PC-9 (cell line): ENCODE measurements at regions not wholly inside any gene's neighbourhood (a gene's known extent, or its start where the extent isn't known, plus 50 kb on each side); places are given as distances from the start of the nearest gene placed in this dataset.

ENCODE experiments used
- BruUV-seq: library from RNA; stranded (reverse); fragments of 400-500 nt; replicated peaks from 2 replicates; lab custom pipeline; 2021; lab: Mats Ljungman, UMichigan
- CTCF ChIA-PET: fragments of 300-600 bp; sonication (Branson Sonifier 250); formaldehyde crosslinking; loops from one replicate; lab custom pipeline; 2022; ENCODE audit warnings: antibody characterized with exemption; lab: Charles Lee
- POLR2A ChIA-PET: fragments of 300-600 bp; sonication (Branson Sonifier 250); formaldehyde crosslinking; loops from one replicate; lab custom pipeline; 2022; ENCODE audit warnings: antibody characterized with exemption; ENCODE audit not compliant: unreplicated experiment; lab: Charles Lee
- DNase-seq, 2 experiments: peaks; one replicate each; pipeline versions ENCODE4 v3.0.0 to v3.0.0-alpha.2; 2015 to 2022; ENCODE audit warnings: mixed read lengths in 1 of 2
- H2AFZ ChIP-seq: fragments of 200-600 bp; sonication (generic); 2 replicates; pipeline ENCODE4 v1.8.1; 2017; ENCODE audit warnings: antibody characterized with exemption
- H3F3A ChIP-seq: fragments of 200-600 bp; sonication (generic); 2 replicates; pipeline ENCODE4 v1.8.1; 2017; ENCODE audit warnings: antibody characterized with exemption, mild to moderate bottlenecking, low read depth; ENCODE audit not compliant: insufficient read depth
- H3K27ac ChIP-seq: fragments of 200-600 bp; sonication (generic); 2 replicates; pipeline ENCODE4 v1.6.1; 2016; ENCODE audit warnings: mixed run types
- H3K27me3 ChIP-seq: fragments of 200-600 bp; sonication (generic); 2 replicates; pipeline ENCODE4 v1.6.1; 2016; ENCODE audit warnings: low read depth, mixed run types; ENCODE audit not compliant: insufficient read depth
- H3K36me3 ChIP-seq: fragments of 200-600 bp; sonication (generic); 2 replicates; pipeline ENCODE4 v1.6.1; 2016; ENCODE audit warnings: low read depth, mixed run types
- H3K4me1 ChIP-seq: fragments of 200-600 bp; sonication (generic); replicated peaks from 2 replicates; pipeline ENCODE4 v1.6.1; 2016; ENCODE audit warnings: mixed run types; ENCODE audit not compliant: insufficient read depth
- H3K4me2 ChIP-seq: fragments of 200-600 bp; sonication (generic); 2 replicates; pipeline ENCODE4 v1.6.1; 2017; ENCODE audit warnings: mixed run types
- H3K4me3 ChIP-seq: fragments of 200-600 bp; sonication (generic); 2 replicates; pipeline ENCODE4 v1.6.1; 2016; ENCODE audit warnings: mixed run types
- H3K79me2 ChIP-seq: fragments of 200-600 bp; sonication (generic); 2 replicates; pipeline ENCODE4 v1.6.1; 2017; ENCODE audit warnings: low read depth, mixed run types
- H3K9me2 ChIP-seq: fragments of 200-600 bp; sonication (generic); 2 replicates; pipeline ENCODE4 v1.8.1; 2017; ENCODE audit warnings: mild to moderate bottlenecking; ENCODE audit not compliant: insufficient read depth
- H3K9me3 ChIP-seq: fragments of 200-600 bp; sonication (generic); 2 replicates; pipeline ENCODE4 v1.8.1; 2016; ENCODE audit warnings: low read depth; ENCODE audit not compliant: insufficient read depth
- H4K20me1 ChIP-seq: fragments of 200-600 bp; sonication (generic); 2 replicates; pipeline ENCODE4 v1.8.1; 2017; ENCODE audit not compliant: insufficient read depth
- CTCF ChIP-seq: fragments of 200-600 bp; sonication (generic); conservative IDR thresholded peaks from 2 replicates; pipeline ENCODE4 v1.6.1; 2017; ENCODE audit warnings: mixed run types, antibody characterized with exemption, mild to moderate bottlenecking, moderate library complexity
- EZH2 ChIP-seq: fragments of 200-600 bp; sonication (generic); IDR thresholded peaks from 2 replicates; pipeline ENCODE4 v1.8.0; 2017; ENCODE audit warnings: antibody characterized with exemption, low read depth
- intact Hi-C: fragments of 100-400 bp; cut with micrococcal nuclease; formaldehyde crosslinking; loops from one replicate; pipeline ENCODE4 v1.10.0; 2022; ENCODE audit not compliant: unreplicated experiment

- Histone ChIP-seq H3K9me3 (no peaks in the 10 kb centered on the region), H3K4me1 (no peaks in the 10 kb centered on the region), H3K9me2 (no peaks in the 10 kb centered on the region), H3F3A (no peaks in the 10 kb centered on the region), H3K4me2 (no peak overlapping the region), H4K20me1 (no peaks in the 10 kb centered on the region), H3K36me3 (no peaks in the 10 kb centered on the region), H3K79me2 (no peaks in the 10 kb centered on the region), H3K4me3 (no peak overlapping the region), H3K27ac (no peak overlapping the region), H3K27me3 (no peaks in the 10 kb centered on the region), H2AFZ (no peak overlapping the region)
- POLR2A ChIA-PET: no interaction called here
- intact Hi-C loops: no loop called here
- CTCF ChIA-PET: no interaction called here
- TF ChIP-seq EZH2: no peak
- TF ChIP-seq CTCF: no peak
- BruUV-seq: no TSS peak
- DNase-seq: no peak
These were observed 110.0 kb upstream of the SPON1 start for GRCh38 chr11:13852481-13852880.

GRCh38 chr11:13857828-13858227, 104.7 kb upstream of the SPON1 start:
- POLR2A ChIA-PET: no interaction called here
- no peaks in the 10 kb centered on the region for H3K36me3 ChIP-seq
- H3K79me2 ChIP-seq: no peaks in the 10 kb centered on the region
- H3K4me1 ChIP-seq: no peaks in the 10 kb centered on the region
- H3K27ac ChIP-seq: no peak overlapping the region
- H3K4me3 ChIP-seq: no peak overlapping the region
- H3K9me3 ChIP-seq: no peaks in the 10 kb centered on the region
- CTCF ChIA-PET: no interaction called here
- H3K4me2 ChIP-seq: no peak overlapping the region
- no peaks in the 10 kb centered on the region for H3K9me2 ChIP-seq
- no TSS peak for BruUV-seq
- H3F3A ChIP-seq: no peaks in the 10 kb centered on the region
- no peak for TF ChIP-seq EZH2
- no peak for TF ChIP-seq CTCF
- no peaks in the 10 kb centered on the region for H3K27me3 ChIP-seq
- intact Hi-C loops: no loop called here
- no peak overlapping the region for H2AFZ ChIP-seq
- DNase-seq: no peak
- H4K20me1 ChIP-seq: no peaks in the 10 kb centered on the region

- H3K27me3 ChIP-seq: no peaks in the 10 kb centered on the region
- POLR2A ChIA-PET: no interaction called here
- CTCF ChIA-PET: no interaction called here
These were observed 102.6 kb upstream of the SPON1 start for GRCh38 chr11:13859892-13860291.

More at GRCh38 chr11:13859892-13860291, 102.6 kb upstream of the SPON1 start:
- Histone ChIP-seq H3K79me2 (no peaks in the 10 kb centered on the region), H4K20me1 (no peaks in the 10 kb centered on the region), H3F3A (no peaks in the 10 kb centered on the region), H3K9me3 (no peaks in the 10 kb centered on the region), H3K4me2 (no peak overlapping the region), H3K4me1 (no peaks in the 10 kb centered on the region), H2AFZ (no peak overlapping the region), H3K4me3 (no peak overlapping the region), H3K9me2 (no peaks in the 10 kb centered on the region), H3K27ac (no peak overlapping the region), H3K36me3 (no peaks in the 10 kb centered on the region)
- intact Hi-C loops: no loop called here
- TF ChIP-seq EZH2 (no peak), CTCF (no peak)
- no TSS peak for BruUV-seq
- no peak for DNase-seq
